Stimulated activated CD8-positive, alpha-beta memory T cell treated with anti-CD3 and anti-CD28 coated beads, Interleukin-2, amount 100 ng/mL, for 1 hour (primary cell): ENCODE measurements at regions not wholly inside any gene's neighbourhood (a gene's known extent, or its start where the extent isn't known, plus 50 kb on each side); places are given as distances from the start of the nearest gene placed in this dataset.

Experiments used
- DNase-seq, 2 donors: peaks; one replicate each; pipeline ENCODE4 v3.0.0-alpha.2; 2020; ENCODE audit warnings: low read depth in 2 of 2

- no peak for DNase-seq
These were observed 108.7 kb upstream of the TTC29 start for GRCh38 chr4:147054228-147054872.

- no peak for DNase-seq
These were observed 111.4 kb upstream of the TTC29 start for GRCh38 chr4:147056940-147057610.

GRCh38 chr4:147057611-147058190 is 112.0 kb upstream of the TTC29 start:
- no peak for DNase-seq

- DNase-seq = no peak
These were observed 113.5 kb upstream of the TTC29 start for GRCh38 chr4:147059064-147059731.

- DNase-seq = no peak
These were observed 114.7 kb upstream of the TTC29 start for GRCh38 chr4:147060151-147060931.

- no peak for DNase-seq
These were observed 119.2 kb upstream of the TTC29 start for GRCh38 chr4:147064856-147065255.

GRCh38 chr4:147068564-147068963 is 122.9 kb upstream of the TTC29 start:
- DNase-seq = no peak

- DNase-seq = no peak
These were observed 125.6 kb upstream of the TTC29 start for GRCh38 chr4:147071209-147071740.

GRCh38 chr4:147076179-147076578 is 130.5 kb upstream of the TTC29 start:
- DNase-seq = no peak

GRCh38 chr4:147076728-147077127 is 131.1 kb upstream of the TTC29 start:
- DNase-seq = no peak

- DNase-seq = no peak
These were observed 132.7 kb upstream of the TTC29 start for GRCh38 chr4:147078362-147078761.

GRCh38 chr4:147078875-147079658 is 133.4 kb upstream of the TTC29 start:
- no peak for DNase-seq

- no peak for DNase-seq
These were observed 139.2 kb upstream of the TTC29 start for GRCh38 chr4:147084861-147085260.

GRCh38 chr4:147085781-147086180 is 140.1 kb upstream of the TTC29 start:
- DNase-seq = no peak

GRCh38 chr4:147088146-147088545 is 142.5 kb upstream of the TTC29 start:
- DNase-seq = no peak

GRCh38 chr4:147090486-147090885 is 144.8 kb upstream of the TTC29 start:
- DNase-seq = no peak

- no peak for DNase-seq
These were observed 147.5 kb upstream of the TTC29 start for GRCh38 chr4:147093206-147093605.

GRCh38 chr4:147094238-147094637 is 148.6 kb upstream of the TTC29 start:
- DNase-seq = no peak

- no peak for DNase-seq
These were observed 151.3 kb upstream of the TTC29 start for GRCh38 chr4:147096667-147097604.

- DNase-seq = no peak
These were observed 156.0 kb upstream of the TTC29 start for GRCh38 chr4:147101678-147102077.
